B cell (primary cell): ENCODE measurements at regions not wholly inside any gene's neighbourhood (a gene's known extent, or its start where the extent isn't known, plus 50 kb on each side); places are given as distances from the start of the nearest gene placed in this dataset.

Experiments used
- CTCF ChIP-seq: fragments of 200-600 bp; IDR thresholded peaks from one replicate; pipeline ENCODE4 v1.8.0; 2022; ENCODE audit warnings: antibody characterized with exemption, mild to moderate bottlenecking
- EZH2 ChIP-seq: IDR thresholded peaks from 2 replicates; pipeline ENCODE4 v1.6.1; 2012; ENCODE audit warnings: borderline replicate concordance, low read depth, mild to moderate bottlenecking, moderate library complexity, low read length; ENCODE audit not compliant: insufficient read depth, poor library complexity, severe bottlenecking

- TF ChIP-seq CTCF, result no peak
- TF ChIP-seq EZH2, result no peak
Observed at GRCh38 chr7:109901926-109902325, 1189.0 kb upstream of the LRRN3 start.
